ENCODE measurements at regions not wholly inside any gene's neighbourhood (a gene's known extent, or its start where the extent isn't known, plus 50 kb on each side); places are given as distances from the start of the nearest gene placed in this dataset.
A peak's percentile ranks its signal among the peaks of the same experiment; 100 is the strongest.

GRCh38 chrX:11967986-11968869, 170.0 kb upstream of the FRMPD4 start:
- POLR2A ChIA-PET: no interaction called here
- FAIRE-seq: peak; percentile 99
- Histone ChIP-seq H3K4me1 (peaks cover 32% of the 10 kb centered on the region), H3K9me3 (no peaks in the 10 kb centered on the region), H3K4me2 (peak overlapping the region; percentile 44), H3K4me3 (no peak overlapping the region), H3K27ac (peak overlapping the region; percentile 64 to 75; a peak in 5 of 6 replicates)
- peak in 1 of 2 experiments; percentile 93 for DNase-seq (ENCODE audit: low read depth in 1 of 2, low spot score in 1 of 2)
- peak; percentile 88 to 94 for ATAC-seq
- TF ChIP-seq ESRRA (IDR thresholded peaks at IDR 0.05; ENCODE audit: borderline replicate concordance, low read length) (no peak), GATA3 (IDR thresholded peaks at IDR 0.05; ENCODE audit: borderline replicate concordance) (peak; percentile 78), CEBPB (IDR thresholded peaks at IDR 0.05) (peak in 1 of 2 experiments; percentile 53; a peak in 1 of 4 replicates), NPAS2 (CRISPR knock-in tag; IDR thresholded peaks at IDR 0.05; ENCODE audit: borderline replicate concordance) (no peak), BHLHE40 (IDR thresholded peaks at IDR 0.05; ENCODE audit: low read depth, low read length) (no peak), MAZ (IDR thresholded peaks at IDR 0.05; ENCODE audit: borderline replicate concordance, low read depth, low read length) (no peak), EHF (CRISPR knock-in tag; IDR thresholded peaks at IDR 0.05) (no peak), HEYL (CRISPR knock-in tag; IDR thresholded peaks at IDR 0.05) (no peak), SMC3 (IDR thresholded peaks at IDR 0.05) (no peak), RARB (CRISPR knock-in tag; IDR thresholded peaks at IDR 0.05) (peak; percentile 81; the same call in 1 of the 2 replicates), CHD4 (IDR thresholded peaks at IDR 0.05; ENCODE audit: borderline replicate concordance) (no peak), USF2 (IDR thresholded peaks at IDR 0.05) (no peak), PHF8 (IDR thresholded peaks at IDR 0.05; ENCODE audit: borderline replicate concordance, low read depth) (no peak), JUNB (IDR thresholded peaks at IDR 0.05) (no peak), KDM5A (IDR thresholded peaks at IDR 0.05) (no peak), HMGXB4 (CRISPR knock-in tag; IDR thresholded peaks at IDR 0.05; ENCODE audit: borderline replicate concordance) (no peak), FOSL2 (IDR thresholded peaks at IDR 0.05) (no peak), FOSL2 (CRISPR knock-in tag; IDR thresholded peaks at IDR 0.05) (peak; percentile 27; the same call in 1 of the 2 replicates), EP300 (IDR thresholded peaks at IDR 0.05) (peak in 1 of 2 experiments; percentile 42; a peak in 1 of 5 replicates), MAX (IDR thresholded peaks at IDR 0.05) (0 out of 2 replicates have a peak, but pooled peaks have one; percentile 40), RAD21 (conservative IDR thresholded peaks at IDR 0.05 in 1 of 2, IDR thresholded peaks at IDR 0.05 in 1 of 2) (peak in 1 of 2 experiments; percentile 29; a peak in 1 of 5 replicates)
- CTCF ChIA-PET: interaction anchor here (0.8 to 2.3 kb wide), 5 partner anchors 11 to 197 kb away, joined by 3 to 6 read pairs (median 3); no protein-coding TSS in a partner anchor
- 12% methylated on average over 6 of the region's 6 CpGs for WGBS (ENCODE audit: missing lambda C conversion rate)

- Histone ChIP-seq H3K4me3 (no peak overlapping the region), H3K27ac (peak overlapping the region; percentile 29 to 75; a peak in 4 of 6 replicates), H3K4me1 (peaks cover 32% of the 10 kb centered on the region), H3K9me3 (no peaks in the 10 kb centered on the region), H3K4me2 (peak overlapping the region; percentile 44)
- no peak for FAIRE-seq
- TF ChIP-seq POLR2A (IDR thresholded peaks at IDR 0.05; ENCODE audit: low read length): no peak
- TF ChIP-seq ZFP36 (IDR thresholded peaks at IDR 0.05; ENCODE audit: borderline replicate concordance, partially characterized antibody): no peak
- TF ChIP-seq EHMT2 (IDR thresholded peaks at IDR 0.05; ENCODE audit: low read depth): no peak
- TF ChIP-seq KDM5A (IDR thresholded peaks at IDR 0.05): no peak
- no peak; the same call in 1 of the 2 replicates for TF ChIP-seq MAX (IDR thresholded peaks at IDR 0.05)
- CTCF ChIA-PET: interaction anchor here (0.8 to 2.3 kb wide), 3 partner anchors 12 to 198 kb away, joined by 3 to 6 read pairs (median 3); no protein-coding TSS in a partner anchor
- peak in 1 of 2 experiments; percentile 57 for DNase-seq (ENCODE audit: low read depth in 1 of 2, low spot score in 1 of 2)
- WGBS (ENCODE audit: missing lambda C conversion rate): 36% methylated on average over 4 of the region's 4 CpGs
- POLR2A ChIA-PET: no interaction called here
- peak; percentile 17 to 34; a peak in 3 of 6 replicates for ATAC-seq
Measured at GRCh38 chrX:11968991-11969390, 169.3 kb upstream of the FRMPD4 start.

Data from A549 (cell line).